ENCODE measurements at regions not wholly inside any gene's neighbourhood (a gene's known extent, or its start where the extent isn't known, plus 50 kb on each side); places are given as distances from the start of the nearest gene placed in this dataset.
A peak's percentile ranks its signal among the peaks of the same experiment; 100 is the strongest.
"Not testable (repeated sequence)": the region's sequence is repeated elsewhere in the genome, so short reads cannot be mapped to it uniquely, and the experiment has no call there.

DNA sequence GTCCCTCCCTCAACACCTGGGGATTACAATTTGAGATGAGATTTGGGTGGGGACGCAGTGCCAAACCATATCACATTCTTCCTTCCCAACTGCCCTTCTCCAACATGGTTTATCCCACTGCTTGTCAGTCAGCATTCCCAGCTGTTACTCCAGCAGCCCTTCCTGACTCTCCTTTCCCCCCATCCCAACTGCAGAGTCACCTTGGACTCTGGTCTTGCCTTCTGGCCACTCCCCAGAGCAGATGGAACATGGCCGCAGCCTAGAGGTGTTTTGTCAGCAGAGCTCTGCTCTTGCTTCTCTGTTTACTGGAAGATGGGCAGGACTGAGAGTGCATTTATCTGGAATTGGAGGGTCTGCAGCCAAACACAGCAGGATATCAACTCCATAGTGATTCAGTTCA is 51.2 kb upstream of the MEX3C start:
- DNase-seq, result no peak

DNA sequence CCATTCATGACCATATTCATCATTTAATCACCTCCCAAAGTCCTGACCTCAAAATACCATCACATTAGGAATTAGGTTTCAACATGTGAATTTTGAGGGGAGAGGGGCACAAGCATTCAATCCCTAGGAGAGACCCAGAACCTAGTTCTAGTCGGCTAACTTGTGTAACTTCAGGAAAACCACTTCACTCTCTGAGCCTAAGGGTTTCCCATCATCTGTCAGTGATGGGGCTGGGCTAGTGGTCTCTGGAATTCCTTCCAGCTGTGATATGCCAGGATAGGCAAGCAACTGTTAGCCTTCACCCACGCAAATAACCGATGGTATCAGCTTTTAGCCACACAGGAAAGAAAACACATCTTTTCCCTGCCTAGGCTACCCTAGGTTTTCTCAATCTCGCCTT is 52.5 kb upstream of the MEX3C start:
- no peak for DNase-seq

DNA sequence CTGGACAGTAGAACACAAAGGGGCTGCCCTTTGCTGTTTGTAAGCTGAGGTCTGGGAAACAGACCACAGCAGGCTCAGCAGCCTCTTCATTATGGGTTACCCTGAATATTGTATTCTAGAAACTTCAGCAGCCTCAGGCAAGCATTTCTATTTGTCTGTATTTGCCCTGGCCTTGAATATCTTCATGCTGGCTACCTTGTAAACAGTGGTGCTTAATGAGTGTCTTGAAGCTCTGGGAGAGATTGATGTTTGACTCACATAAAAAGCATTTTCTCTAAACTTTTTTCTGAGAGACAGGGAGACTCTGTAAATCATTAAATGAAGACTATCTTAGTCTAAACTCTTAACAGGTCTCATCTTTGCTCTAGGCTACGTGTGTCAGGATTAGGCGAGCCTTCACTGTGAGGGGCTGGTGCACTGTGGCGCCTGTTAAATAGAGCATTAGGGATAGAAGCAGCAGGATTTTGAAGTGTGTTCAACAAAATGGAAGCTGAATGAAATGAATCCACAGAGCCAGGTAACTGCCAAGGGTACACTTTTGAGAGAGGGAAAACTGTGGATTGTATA is 53.1 kb upstream of the MEX3C start:
- no peak for DNase-seq

DNA sequence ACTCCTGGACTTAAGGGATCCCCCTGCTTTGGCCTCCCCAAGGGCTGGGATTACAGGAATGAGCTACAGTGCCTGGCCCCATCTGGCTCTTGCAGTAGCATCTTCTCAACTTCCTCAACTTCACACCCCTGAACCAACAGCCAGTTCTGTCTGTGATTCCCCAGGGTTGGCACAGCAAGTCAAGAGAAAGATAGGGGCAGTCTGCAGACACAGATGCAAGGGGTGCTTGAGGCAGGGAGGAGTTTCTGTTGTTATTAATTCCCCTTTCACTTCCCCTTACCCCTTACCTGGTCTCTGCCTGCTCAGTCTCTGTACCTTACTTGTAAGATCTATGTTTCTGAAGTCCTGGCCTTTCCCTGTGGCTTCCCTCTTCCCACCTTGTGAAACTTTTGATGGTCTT is 54.1 kb upstream of the MEX3C start:
- DNase-seq, result no peak

DNA sequence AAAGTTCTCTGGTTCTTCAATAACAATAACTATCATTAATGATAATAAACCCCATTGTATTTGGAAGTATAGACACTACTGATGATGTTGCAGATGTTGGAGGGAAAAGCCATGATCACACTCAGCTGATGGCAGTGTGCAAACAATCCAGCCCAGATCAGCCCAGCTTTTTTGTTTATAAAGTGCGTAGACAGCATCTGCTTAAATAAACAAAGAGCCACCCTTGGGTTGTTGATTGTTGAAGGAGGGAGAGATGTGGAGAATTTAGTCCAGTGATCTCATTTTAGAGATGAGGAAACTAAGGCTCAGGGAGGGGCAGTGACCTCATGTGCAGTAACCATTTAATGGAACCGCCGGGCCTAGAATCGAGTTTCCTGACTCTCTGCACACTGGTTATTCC is 56.0 kb upstream of the MEX3C start:
- no peak for DNase-seq

DNA sequence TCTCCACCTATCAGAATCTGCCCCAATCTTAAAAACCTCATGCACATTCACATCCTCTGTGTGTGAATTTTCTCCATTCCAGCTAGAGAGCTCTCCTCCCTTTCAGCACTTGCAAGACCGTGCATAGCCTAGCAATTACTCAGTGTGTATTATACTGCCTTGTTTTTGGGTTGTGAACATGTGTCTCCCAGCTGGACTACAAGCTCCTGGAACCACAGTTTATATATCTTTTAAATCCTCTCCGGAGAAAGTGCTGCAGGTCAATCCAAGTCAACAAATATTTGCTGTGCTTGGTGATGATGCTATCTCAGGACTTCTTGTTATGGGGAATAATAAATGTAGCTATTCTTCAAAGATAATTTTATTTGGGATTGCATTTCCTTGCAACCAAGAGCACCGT is 58.2 kb upstream of the MEX3C start:
- DNase-seq, result no peak

DNA sequence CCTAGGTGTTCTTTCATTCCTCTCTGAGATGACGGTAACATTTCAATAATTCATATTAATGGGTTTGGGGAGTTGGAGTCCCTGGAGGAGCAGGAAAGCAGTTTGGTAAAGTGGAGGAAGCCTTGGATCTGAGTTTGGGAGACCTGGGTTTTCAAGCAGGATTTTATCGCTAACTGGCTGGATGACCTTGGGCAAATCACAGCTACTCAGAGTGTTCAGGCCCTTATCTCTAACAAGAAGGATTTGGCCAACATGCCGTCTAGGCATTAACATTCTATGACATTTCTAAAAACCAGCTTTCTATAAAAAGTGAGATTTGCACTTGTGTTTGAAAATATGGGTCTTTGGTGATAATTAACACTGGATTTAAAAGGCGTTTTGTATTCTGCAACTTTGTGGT is 59.7 kb upstream of the MEX3C start:
- DNase-seq, result no peak

DNA sequence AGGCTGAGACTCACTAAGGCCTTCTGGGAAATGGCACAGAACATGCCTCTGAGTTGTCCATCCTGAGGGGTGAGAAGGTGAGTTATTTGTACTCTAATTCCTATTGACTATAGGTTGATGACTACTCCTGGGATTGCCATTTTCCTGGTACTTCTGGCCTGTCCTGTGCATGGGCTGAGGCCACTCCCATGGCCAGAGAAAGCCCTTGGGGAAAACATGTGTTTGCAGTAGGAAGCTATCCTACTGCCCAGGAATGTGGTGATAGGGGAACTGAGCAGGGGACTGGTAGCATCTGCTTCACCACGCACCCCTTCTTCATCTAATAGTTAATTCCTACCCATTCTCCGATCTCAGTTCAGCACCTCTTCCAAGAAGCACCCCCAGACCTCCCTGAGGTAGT is 62.6 kb upstream of the MEX3C start:
- DNase-seq, result no peak

DNA sequence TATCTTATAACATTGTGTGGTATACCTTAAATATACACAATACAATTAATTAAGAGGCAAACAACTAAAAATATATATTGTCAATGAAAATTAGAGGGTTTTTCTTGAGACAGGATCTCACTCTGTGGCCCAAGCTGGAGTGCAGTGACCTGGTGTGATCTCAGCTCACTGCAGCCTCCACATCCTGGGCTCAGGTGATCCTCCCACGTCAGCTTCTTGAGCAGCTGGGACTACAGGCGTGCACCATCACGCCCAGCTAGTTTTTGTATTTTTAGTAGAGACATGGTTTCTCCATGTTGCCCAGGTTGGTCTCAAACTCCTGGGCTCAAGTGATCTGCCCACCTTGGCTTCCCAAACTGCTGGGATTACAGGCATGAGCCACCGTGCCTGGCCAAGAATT is 68.6 kb upstream of the MEX3C start:
- DNase-seq, result not testable (repeated sequence)

DNA sequence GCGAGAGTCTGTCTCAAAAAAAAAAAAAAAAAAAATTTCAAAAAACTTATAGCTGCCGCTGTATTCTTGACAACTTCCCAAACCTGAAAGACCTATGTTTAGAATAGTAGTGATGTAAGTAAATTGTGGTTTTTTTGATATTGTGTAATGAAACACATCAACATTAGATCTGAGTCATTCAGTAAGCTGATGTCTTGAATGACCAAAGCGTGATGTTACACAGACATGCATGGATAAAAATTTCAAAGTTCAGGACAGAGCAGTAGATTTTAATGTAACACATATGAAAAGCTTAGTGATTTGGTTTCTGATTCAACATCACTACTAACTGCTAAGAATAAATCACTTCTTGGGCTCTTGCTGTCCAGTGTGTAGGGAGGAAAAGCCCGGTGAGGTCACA is 69.3 kb upstream of the MEX3C start:
- no peak for DNase-seq

DNA sequence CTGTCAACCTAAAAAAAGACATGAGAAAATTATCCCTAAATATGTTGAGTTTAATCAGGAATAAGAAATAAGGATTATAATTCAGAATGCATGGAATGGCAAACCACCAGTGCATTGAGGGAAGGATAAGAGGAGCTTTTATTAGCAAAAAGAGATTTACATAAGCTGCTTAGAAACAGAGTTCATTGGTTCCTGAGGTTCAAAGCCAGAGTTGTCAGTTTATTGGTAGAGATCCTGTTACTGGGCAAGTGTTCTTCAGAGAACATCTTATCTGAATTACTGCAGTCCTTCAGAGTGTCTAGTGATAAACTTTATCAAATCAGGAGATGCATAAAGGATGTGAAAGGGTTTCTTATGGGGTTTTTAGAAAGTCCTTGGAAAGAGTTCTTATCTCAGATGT is 76.0 kb upstream of the MEX3C start:
- no peak for DNase-seq

DNA sequence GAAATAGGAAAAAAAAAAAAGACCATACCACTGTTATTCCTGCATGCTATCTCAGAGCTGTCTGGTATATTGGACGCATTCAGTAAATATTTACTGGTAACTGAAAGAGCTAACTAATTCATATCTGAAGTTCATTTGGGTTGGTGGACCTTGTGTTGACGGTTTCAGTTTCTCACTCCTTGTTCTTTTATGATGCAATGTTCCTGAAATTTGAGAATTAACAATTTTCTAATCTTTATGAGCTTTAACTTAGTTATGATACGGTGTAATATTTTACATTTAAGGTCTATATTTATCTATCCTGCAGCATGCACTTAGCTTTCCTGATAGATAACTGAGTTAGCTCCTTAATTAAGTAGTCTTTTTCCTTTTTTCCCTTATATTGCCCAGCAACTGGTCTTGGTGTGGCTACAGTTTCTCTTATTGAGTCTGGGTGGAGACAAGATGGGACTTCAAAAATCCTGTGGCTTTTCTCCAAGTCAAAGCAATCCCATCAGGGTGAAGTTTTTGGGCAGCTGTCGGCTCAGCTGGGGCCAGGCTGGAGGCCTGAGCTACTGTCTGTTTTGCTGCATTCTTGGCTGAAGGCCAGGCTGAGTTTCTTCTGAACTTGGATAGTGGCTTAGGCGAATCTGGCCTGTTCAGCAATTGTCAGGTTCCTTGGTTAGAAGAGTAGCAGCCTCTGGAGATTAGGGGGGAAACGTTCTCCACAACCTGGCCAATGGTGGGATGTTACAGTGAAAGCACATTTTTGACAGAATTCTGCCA is 78.4 kb upstream of the MEX3C start:
- DNase-seq, result no peak

DNA sequence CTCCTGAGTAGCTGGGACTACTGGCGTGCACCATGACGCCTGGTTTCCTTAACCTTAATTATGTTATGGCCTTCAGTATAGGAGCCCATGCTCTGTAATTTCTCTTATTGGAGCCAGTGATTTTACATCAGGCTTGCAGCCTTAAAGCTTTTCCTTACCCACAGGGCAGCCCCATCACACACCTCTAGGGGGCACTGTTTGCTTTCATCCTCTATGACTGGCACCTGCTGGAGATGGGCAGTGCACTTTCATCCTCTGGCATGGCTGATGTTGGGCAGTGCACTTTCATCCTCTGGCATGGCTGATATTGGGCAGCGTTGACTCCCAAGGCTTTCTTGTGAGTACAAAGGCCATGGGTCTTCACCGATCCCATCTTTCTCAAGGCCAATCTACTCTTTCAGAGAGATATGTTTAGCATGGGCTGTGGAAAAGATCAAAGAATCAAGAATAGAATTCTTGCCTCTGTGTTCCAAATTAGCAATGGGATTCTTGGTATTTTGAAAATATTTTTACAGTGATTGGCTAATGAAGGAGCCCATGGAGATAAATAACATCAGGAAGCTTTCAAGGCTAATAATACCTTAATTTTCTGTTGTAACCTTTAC is 80.7 kb upstream of the MEX3C start:
- peak; percentile 30 for DNase-seq

DNA sequence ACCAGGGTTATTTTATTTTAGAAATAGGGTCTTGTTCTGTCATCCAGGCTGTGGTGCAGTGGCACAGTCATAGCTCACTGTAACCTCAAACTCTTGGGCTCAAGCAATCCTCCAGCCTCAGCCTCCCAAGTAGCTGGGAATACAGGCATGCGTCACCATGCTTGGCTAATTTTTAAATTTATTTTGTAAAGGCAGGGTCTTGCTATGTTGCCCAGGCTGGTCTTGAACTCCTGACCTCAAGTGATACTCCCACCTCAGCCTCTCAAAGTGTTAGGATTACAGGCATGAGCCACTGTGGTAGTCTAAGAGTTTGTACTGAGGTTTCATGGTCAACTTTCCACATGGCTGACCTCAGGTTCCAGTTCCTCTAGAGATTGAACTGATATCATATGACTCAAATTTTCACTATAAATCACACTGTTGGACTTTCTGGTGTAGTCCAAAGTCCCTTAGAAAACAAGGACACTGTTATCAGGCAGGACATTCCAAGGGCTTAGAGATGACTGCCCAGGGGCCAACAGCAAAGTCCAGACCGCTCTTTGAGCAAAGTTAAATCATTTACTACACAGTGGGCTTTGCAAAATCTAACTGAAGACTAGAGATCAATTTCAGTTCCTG is 82.0 kb upstream of the MEX3C start:
- DNase-seq, result no peak

DNA sequence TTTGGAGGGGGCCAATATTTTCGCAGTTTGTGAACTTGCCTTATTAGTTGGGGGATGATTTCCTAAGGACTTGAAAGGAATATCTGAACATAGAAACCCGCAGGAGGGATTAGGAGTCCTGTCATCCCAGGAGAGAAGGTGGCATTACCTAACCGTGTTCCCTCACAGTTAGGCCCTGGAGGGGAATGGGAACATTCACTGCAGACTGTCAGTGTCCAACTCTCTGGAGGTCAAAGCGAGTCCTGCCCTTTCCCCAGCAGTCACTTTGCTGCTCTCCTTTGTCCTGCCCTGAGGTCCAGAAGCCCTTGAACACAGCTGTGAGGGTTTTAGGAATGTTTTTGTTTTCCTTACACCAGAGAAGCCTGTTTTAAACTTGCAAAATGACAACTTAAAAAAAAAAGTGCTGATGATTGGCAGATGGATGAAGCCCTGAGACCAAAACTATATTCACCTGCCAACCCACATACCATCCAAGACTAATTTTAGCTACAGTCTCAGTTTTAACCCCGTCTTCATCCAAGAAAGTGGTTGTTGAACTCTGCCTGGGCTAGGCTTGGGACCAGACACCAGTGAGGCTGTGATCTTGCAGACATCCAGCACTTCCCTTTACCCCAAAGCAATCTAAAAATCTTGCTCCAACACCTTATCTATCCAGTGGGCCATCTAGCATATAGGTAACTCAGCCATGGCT is 90.5 kb upstream of the MEX3C start:
- DNase-seq, result no peak

DNA sequence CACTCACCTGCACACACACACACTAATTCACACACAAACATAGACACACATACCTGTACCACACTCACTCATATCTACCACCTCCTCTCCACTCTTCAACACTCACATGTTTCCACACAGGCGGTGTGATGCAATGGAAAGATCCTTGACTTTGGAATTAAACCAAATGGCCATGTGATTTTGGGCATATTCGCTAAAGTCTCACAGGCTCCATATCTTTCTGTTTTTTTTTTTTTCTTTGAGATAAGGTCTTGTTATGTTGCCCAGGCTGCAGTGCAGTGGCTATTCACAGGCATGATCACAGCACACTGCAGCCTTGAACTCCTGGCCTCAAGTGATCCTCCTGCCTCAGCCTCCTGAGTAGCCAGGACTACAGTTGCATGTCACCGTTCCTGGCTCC is 91.1 kb upstream of the MEX3C start:
- no peak for DNase-seq

DNA sequence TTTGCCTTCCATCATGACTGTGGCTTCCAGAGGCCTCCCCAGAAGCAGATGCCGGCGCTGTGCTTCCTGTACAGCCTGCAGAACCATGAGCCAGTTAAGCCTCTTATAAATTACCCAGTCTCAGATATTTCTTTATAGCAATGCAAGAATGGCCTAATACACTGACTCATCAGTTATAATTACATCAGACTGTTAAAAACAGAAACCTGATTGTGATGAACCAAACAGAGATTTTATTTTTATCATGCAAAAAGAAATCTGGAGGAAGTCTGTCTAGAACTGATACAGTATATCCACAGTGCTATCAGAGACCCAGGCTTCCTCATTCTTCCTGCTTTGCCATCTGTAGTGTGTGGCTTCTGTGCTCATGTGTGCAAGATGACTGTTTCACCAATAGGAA is 93.4 kb upstream of the MEX3C start:
- no peak for DNase-seq

DNA sequence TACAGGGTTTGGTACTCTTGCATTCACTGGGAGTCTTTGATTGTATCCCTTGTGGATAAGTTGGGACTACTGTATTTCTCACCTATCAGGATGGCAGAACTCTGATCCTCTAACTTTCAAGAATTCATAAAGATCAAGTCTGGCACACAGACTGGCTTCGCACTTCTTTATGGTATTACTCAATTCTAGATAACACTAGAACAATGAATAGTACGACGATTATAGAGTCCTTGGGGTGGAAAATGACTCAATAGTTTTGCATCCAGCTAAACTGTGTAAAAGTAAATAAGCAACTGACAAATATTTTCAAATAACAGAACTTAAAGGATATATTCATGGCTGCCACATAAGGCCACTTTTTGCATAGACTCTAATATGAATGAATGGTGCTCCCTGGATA is 103.4 kb upstream of the MEX3C start:
- DNase-seq, result no peak

DNA sequence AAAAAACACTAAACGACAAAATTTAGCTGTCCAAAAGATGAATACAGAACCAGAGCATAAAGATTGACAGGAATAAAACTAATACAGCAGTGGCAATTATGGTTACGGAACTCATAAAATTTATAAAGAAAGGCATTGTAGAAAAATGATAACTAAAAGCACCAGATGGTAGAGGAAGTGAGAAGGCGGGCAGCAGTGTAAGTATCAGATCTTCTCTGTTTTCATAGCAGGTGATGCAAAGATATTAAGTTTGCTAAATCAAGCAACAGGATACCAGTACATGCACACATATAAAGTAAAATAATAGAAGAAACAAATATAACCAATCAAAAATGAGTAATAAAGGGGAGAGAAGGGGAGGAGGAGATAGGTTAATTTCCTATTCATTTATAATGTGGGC is 103.9 kb upstream of the MEX3C start:
- no peak for DNase-seq

DNA sequence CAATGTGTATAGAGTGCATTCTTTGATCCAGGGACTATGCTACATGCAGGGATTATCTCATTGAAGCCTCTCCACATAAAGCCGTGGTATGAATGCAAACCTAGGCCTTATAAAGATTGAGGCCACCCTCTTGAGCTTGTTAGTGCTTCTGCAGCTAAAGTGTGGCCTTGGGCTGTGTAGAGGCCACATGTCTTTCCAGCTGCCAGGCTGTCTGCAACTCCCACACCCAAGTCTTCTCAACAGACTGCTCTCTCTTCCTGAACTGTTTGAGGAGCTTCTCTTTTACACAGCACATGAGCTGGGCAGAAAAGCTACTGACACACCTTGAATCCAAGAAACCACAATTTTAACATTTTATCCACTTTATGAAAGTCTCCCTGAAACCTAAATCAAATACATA is 119.2 kb upstream of the MEX3C start:
- no peak for DNase-seq

DNA sequence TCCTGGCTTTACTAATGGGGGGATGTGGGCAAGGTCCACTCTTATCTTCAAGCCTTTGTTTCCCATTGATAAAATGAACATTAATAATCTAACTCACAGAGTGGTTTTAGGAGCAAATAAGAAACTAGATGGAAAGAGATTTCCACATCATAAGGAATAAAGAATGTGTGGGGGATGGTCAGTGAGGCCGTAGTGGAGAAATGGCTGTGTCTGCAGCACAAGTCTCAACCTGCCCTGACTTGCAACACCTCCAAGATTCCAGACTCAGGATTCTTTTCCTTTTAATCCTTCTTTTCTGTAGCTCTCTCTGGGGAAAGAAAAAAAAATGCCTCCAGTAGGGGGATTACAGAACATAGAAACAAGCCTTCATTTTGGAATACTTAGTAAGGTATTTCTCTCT is 124.2 kb upstream of the MEX3C start:
- no peak for DNase-seq

DNA sequence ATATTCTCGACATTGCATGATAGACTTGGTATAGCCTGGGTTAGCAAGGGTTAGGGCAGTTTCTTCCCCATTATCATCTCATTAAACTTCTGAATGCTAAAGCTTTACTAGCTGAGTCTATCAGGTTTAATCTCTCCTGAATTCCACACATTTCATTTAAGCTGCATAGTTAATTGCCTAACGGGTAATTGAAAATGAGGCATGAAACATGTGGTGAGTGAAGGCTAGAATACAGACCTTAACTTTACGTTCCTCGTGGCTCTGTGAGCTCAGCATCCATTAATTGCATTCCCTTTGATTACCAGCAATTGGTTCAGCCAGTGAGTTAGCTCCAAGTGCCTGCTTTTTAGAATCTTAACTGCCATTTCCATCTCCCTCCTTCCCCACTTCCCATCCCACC is 126.5 kb upstream of the MEX3C start:
- no peak for DNase-seq

DNA sequence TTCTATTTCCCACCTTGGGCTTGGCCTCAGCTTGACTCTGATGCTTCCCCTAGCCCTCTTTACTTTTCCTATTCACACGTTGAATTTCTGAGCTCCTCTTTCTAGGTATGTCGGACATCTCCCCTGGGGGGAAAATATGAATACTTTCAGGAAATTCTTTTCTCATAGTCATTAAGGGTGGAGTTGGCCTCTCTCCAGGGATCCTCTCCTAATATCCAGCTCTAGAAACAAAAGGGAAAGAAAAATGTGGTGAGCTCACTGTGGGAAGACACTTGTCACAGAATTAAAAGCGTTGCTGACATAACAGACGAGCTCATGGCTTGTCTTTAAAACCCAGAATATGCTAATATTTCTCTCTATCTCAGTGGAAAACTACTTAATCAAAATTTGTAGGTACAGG is 132.7 kb upstream of the MEX3C start:
- DNase-seq, result no peak

All from renal pelvis (tissue), 1 donor.